ENCODE measurements at regions not wholly inside any gene's neighbourhood (a gene's known extent, or its start where the extent isn't known, plus 50 kb on each side); places are given as distances from the start of the nearest gene placed in this dataset.

- no peak for TF ChIP-seq CTCF (IDR thresholded peaks at IDR 0.05; ENCODE audit: extremely low read depth, insufficient read depth, missing control alignments)
- in situ Hi-C loops (cut with MboI; ENCODE audit: low pct_unique_long_range_greater_than_20kb, low sequenced_read_pairs, unreplicated experiment), result no loop called here
Measured at GRCh38 chr1:214827883-214828282, 224.9 kb downstream of the CENPF start.

GRCh38 chr1:214830941-214831340 lies 227.9 kb downstream of the CENPF start:
- DNase-seq (ENCODE audit: low spot score), result no peak
- TF ChIP-seq CTCF (IDR thresholded peaks at IDR 0.05; ENCODE audit: extremely low read depth, insufficient read depth, missing control alignments), result no peak
- in situ Hi-C loops (cut with MboI; ENCODE audit: low pct_unique_long_range_greater_than_20kb, low sequenced_read_pairs, unreplicated experiment), result no loop called here

More at GRCh38 chr1:214827883-214828282, 224.9 kb downstream of the CENPF start:
- no peak for DNase-seq (ENCODE audit: low spot score)

GRCh38 chr1:214831956-214832355 lies 229.0 kb downstream of the CENPF start:
- in situ Hi-C loops (cut with MboI; ENCODE audit: low pct_unique_long_range_greater_than_20kb, low sequenced_read_pairs, unreplicated experiment), result no loop called here
- no peak for DNase-seq (ENCODE audit: low spot score)
- no peak for TF ChIP-seq CTCF (IDR thresholded peaks at IDR 0.05; ENCODE audit: extremely low read depth, insufficient read depth, missing control alignments)

GRCh38 chr1:214833178-214833756 lies 230.3 kb downstream of the CENPF start:
- no peak for TF ChIP-seq CTCF (IDR thresholded peaks at IDR 0.05; ENCODE audit: extremely low read depth, insufficient read depth, missing control alignments)
- in situ Hi-C loops (cut with MboI; ENCODE audit: low pct_unique_long_range_greater_than_20kb, low sequenced_read_pairs, unreplicated experiment), result no loop called here
- DNase-seq (ENCODE audit: low spot score), result no peak

- no peak for TF ChIP-seq CTCF (IDR thresholded peaks at IDR 0.05; ENCODE audit: extremely low read depth, insufficient read depth, missing control alignments)
- in situ Hi-C loops (cut with MboI; ENCODE audit: low pct_unique_long_range_greater_than_20kb, low sequenced_read_pairs, unreplicated experiment), result no loop called here
- DNase-seq (ENCODE audit: low spot score), result no peak
Measured at GRCh38 chr1:214837376-214837775, 234.4 kb downstream of the CENPF start.

GRCh38 chr1:214838351-214838750 lies 235.4 kb downstream of the CENPF start:
- DNase-seq (ENCODE audit: low spot score), result no peak
- in situ Hi-C loops (cut with MboI; ENCODE audit: low pct_unique_long_range_greater_than_20kb, low sequenced_read_pairs, unreplicated experiment), result no loop called here

More at GRCh38 chr1:214838351-214838750, 235.4 kb downstream of the CENPF start:
- TF ChIP-seq CTCF (IDR thresholded peaks at IDR 0.05; ENCODE audit: extremely low read depth, insufficient read depth, missing control alignments), result no peak
